A549 (cell line): ENCODE measurements at regions not wholly inside any gene's neighbourhood (a gene's known extent, or its start where the extent isn't known, plus 50 kb on each side); places are given as distances from the start of the nearest gene placed in this dataset.

Experiments used
- ATAC-seq, 2 experiments: fragments of 200-7000 bp in 1 of 2; fragments of >200 bp in 1 of 2; cut with Nextera tagmentation in 1 of 2; cut with Tn5 transposase in 1 of 2; 3 replicates each; pipeline versions ENCODE4 v1.8.0 to v1.9.1; 2018 to 2020; ENCODE audit warnings: mild to moderate bottlenecking in 1 of 2, moderate library complexity in 1 of 2
- CTCF ChIA-PET: fragments of 300-600 bp; sonication (Branson Sonifier 250); formaldehyde crosslinking; extraction: SDS; loops from one replicate; lab custom pipeline; 2021; ENCODE audit warnings: antibody characterized with exemption, inconsistent platforms; lab: Yijun Ruan, JAX
- POLR2A ChIA-PET: fragments of 350-600 bp; formaldehyde crosslinking; extraction: SDS; loops from one replicate; lab custom pipeline; 2021; ENCODE audit warnings: antibody characterized with exemption, inconsistent platforms; lab: Yijun Ruan, JAX
- DNase-seq, 2 experiments: peaks; one replicate each; pipeline versions ENCODE4 v3.0.0 to v3.0.0-alpha.2; 2011 to 2016; ENCODE audit warnings: low read depth in 1 of 2, low spot score in 1 of 2
- FAIRE-seq: peaks from 2 replicates; lab custom pipeline; 2011; peaks lifted over from hg19 to GRCh38; lab: Jason Lieb, UNC
- H3K27ac ChIP-seq, 2 experiments: fragments of >200 bp; sonication (Bioruptor Twin); formaldehyde crosslinking; 3 replicates each; pipeline ENCODE4 v1.5.1; 2016 to 2017
- H3K4me1 ChIP-seq: fragments of >200 bp; sonication (Bioruptor Twin); formaldehyde crosslinking; 3 replicates; pipeline ENCODE4 v1.6.1; 2016
- H3K4me2 ChIP-seq: fragments of >200 bp; sonication (Bioruptor Twin); formaldehyde crosslinking; 3 replicates; pipeline ENCODE4 v1.6.1; 2016
- H3K4me3 ChIP-seq: fragments of >200 bp; sonication (Bioruptor Twin); formaldehyde crosslinking; 3 replicates; pipeline ENCODE4 v1.5.1; 2016
- H3K9me3 ChIP-seq: fragments of >200 bp; sonication (Bioruptor Twin); formaldehyde crosslinking; 3 replicates; pipeline ENCODE4 v1.6.1; 2016
- CBX8 ChIP-seq: fragments of 200-600 bp; sonication (generic); IDR thresholded peaks from 2 replicates; pipeline ENCODE4 v1.6.1; 2016
- CEBPB ChIP-seq, 2 experiments: fragments of >200 bp in 1 of 2; sonication (Bioruptor Twin) in 1 of 2; formaldehyde crosslinking in 1 of 2; IDR thresholded peaks; 2 replicates each; pipeline ENCODE4 v1.6.1; 2012 to 2016
- FOXS1 ChIP-seq: fragments of 250-450 bp; sonication (Bioruptor Pico); IDR thresholded peaks from 2 replicates; pipeline ENCODE4 v1.5.0; 2020; ENCODE audit warnings: mild to moderate bottlenecking, moderate library complexity
- HES2 ChIP-seq: fragments of >200 bp; sonication (Bioruptor Twin); formaldehyde crosslinking; IDR thresholded peaks from 2 replicates; pipeline ENCODE4 v1.6.1; 2016
- HEYL ChIP-seq: fragments of 250-450 bp; sonication (Bioruptor Pico); IDR thresholded peaks from 2 replicates; pipeline ENCODE4 v1.8.0; 2021; ENCODE audit warnings: mild to moderate bottlenecking, moderate library complexity
- HMGXB4 ChIP-seq: fragments of 250-450 bp; sonication (Bioruptor Pico); IDR thresholded peaks from 2 replicates; pipeline ENCODE4 v1.5.0; 2021; ENCODE audit warnings: mild to moderate bottlenecking, moderate library complexity, borderline replicate concordance
- HOXB5 ChIP-seq: fragments of 250-450 bp; sonication (Bioruptor Pico); IDR thresholded peaks from 2 replicates; pipeline ENCODE4 v1.5.0; 2020; ENCODE audit warnings: mild to moderate bottlenecking, moderate library complexity
- MAZ ChIP-seq: fragments of 150-350 bp; IDR thresholded peaks from 2 replicates; pipeline ENCODE4 v1.6.1; 2014; ENCODE audit warnings: antibody characterized with exemption, low read depth, low read length, borderline replicate concordance
- NR3C1 ChIP-seq: fragments of >200 bp; sonication (Bioruptor Twin); formaldehyde crosslinking; IDR thresholded peaks from 3 replicates; pipeline ENCODE4 v1.6.1; 2017
- POLR2AphosphoS2 ChIP-seq: conservative IDR thresholded peaks from 2 replicates; pipeline ENCODE4 v1.6.1; 2012; ENCODE audit warnings: low read length, improper control_type of control experiment, inconsistent platforms
- RAD21 ChIP-seq, 2 experiments: fragments of >200 bp in 1 of 2; sonication (Bioruptor Twin) in 1 of 2; formaldehyde crosslinking in 1 of 2; IDR thresholded peaks in 1 of 2; conservative IDR thresholded peaks in 1 of 2; 2 replicates in 1 of 2; 3 replicates in 1 of 2; pipeline ENCODE4 v1.6.1; 2012 to 2018; ENCODE audit warnings: inconsistent platforms in 1 of 2
- RARB ChIP-seq: fragments of 250-450 bp; sonication (Bioruptor Pico); IDR thresholded peaks from 2 replicates; pipeline ENCODE4 v1.8.0; 2021; ENCODE audit warnings: mild to moderate bottlenecking, moderate library complexity
- RCOR1 ChIP-seq: fragments of 150-350 bp; IDR thresholded peaks from 2 replicates; pipeline ENCODE4 v1.6.1; 2014; ENCODE audit warnings: antibody characterized with exemption, low read length, low read depth
- REST ChIP-seq: fragments of 200-600 bp; sonication (generic); IDR thresholded peaks from 2 replicates; pipeline ENCODE4 v1.6.1; 2016; ENCODE audit warnings: antibody characterized with exemption, mild to moderate bottlenecking, moderate library complexity
- SMC3 ChIP-seq: fragments of >200 bp; sonication (Bioruptor Twin); formaldehyde crosslinking; IDR thresholded peaks from 3 replicates; pipeline ENCODE4 v1.6.1; 2018; ENCODE audit warnings: inconsistent platforms
- TP53 ChIP-seq: fragments of 250-450 bp; sonication (Bioruptor Pico); IDR thresholded peaks from 2 replicates; pipeline ENCODE4 v1.5.0; 2021; ENCODE audit warnings: mild to moderate bottlenecking, moderate library complexity
- ZNF302 ChIP-seq: fragments of 250-450 bp; sonication (Bioruptor Pico); IDR thresholded peaks from 2 replicates; pipeline ENCODE4 v1.9.0; 2021; ENCODE audit warnings: inconsistent platforms, mild to moderate bottlenecking, moderate library complexity
- WGBS: methylation state at CpG from one replicate; pipeline ENCODE4 v1.1.6; 2017; ENCODE audit errors: missing lambda C conversion rate; 5-methylcytosine and 5-hydroxymethylcytosine counted together

GRCh38 chr2:71896385-71897136, 251.1 kb downstream of the CYP26B1 start (continued):
- TF ChIP-seq HMGXB4 (CRISPR knock-in tag) (no peak), RCOR1 (no peak)
- TF ChIP-seq, all 56 proteins: peak for 0

- CTCF ChIA-PET, result interaction anchor here (0.9 to 1.7 kb wide), 3 partner anchors 28 to 221 kb away, joined by 3 to 5 read pairs (median 3); no protein-coding TSS in a partner anchor
- POLR2A ChIA-PET, result no interaction called here
- FAIRE-seq, result no peak
- no peak for DNase-seq
- H3K27ac ChIP-seq, result no peak overlapping the region
- H3K9me3 ChIP-seq, result no peaks in the 10 kb centered on the region
- TF ChIP-seq RARB (CRISPR knock-in tag) (no peak), HES2 (no peak), CBX8 (no peak), TP53 (no peak), HEYL (CRISPR knock-in tag) (no peak), FOXS1 (no peak), POLR2AphosphoS2 (no peak), RAD21 (conservative IDR thresholded peaks at IDR 0.05 in 1 of 2, IDR thresholded peaks at IDR 0.05 in 1 of 2) (no peak), HOXB5 (no peak), MAZ (no peak), CEBPB (IDR thresholded peaks at IDR 0.05) (no peak), HMGXB4 (CRISPR knock-in tag) (no peak)
- ATAC-seq, result no peak
- H3K4me3 ChIP-seq, result no peak overlapping the region
- H3K4me1 ChIP-seq, result no peaks in the 10 kb centered on the region
- WGBS, result 68% methylated on average over 10 of the region's 10 CpGs
- H3K4me2 ChIP-seq, result no peak overlapping the region
These were observed 252.1 kb downstream of the CYP26B1 start for GRCh38 chr2:71895320-71896161.

GRCh38 chr2:71894261-71894660, 253.4 kb downstream of the CYP26B1 start:
- Histone ChIP-seq H3K9me3 (no peaks in the 10 kb centered on the region), H3K4me3 (no peak overlapping the region), H3K4me2 (no peak overlapping the region), H3K4me1 (no peaks in the 10 kb centered on the region), H3K27ac (no peak overlapping the region)
- ChIA-PET CTCF (interaction anchor here (1.6 kb wide), 1 partner anchor 81 kb away, joined by 3 read pairs; no protein-coding TSS in a partner anchor), POLR2A (no interaction called here)
- 50% methylated on average over 8 of the region's 8 CpGs for WGBS
- no peak for DNase-seq
- 0 out of 6 replicates have a peak, but pooled peaks of 1 of the 2 experiments have one; percentile 16 for ATAC-seq
- no peak for TF ChIP-seq SMC3
- no peak for TF ChIP-seq REST
- TF ChIP-seq HEYL (CRISPR knock-in tag), result no peak
- no peak for TF ChIP-seq ZNF302
- no peak for TF ChIP-seq NR3C1
- no peak for TF ChIP-seq MAZ
- FAIRE-seq, result no peak
